Pancreas (tissue), 10 donors: ENCODE measurements at regions not wholly inside any gene's neighbourhood (a gene's known extent, or its start where the extent isn't known, plus 50 kb on each side); places are given as distances from the start of the nearest gene placed in this dataset.
A peak's percentile ranks its signal among the peaks of the same experiment; 100 is the strongest.

ENCODE experiments used
- ATAC-seq, 4 donors: fragments of 200-7000 bp; cut with Tn5 transposase; one replicate each; pipeline versions ENCODE4 v1.8.0 to v1.9.1; 2020; ENCODE audit warnings: mild to moderate bottlenecking in 4 of 4, moderate library complexity in 4 of 4
- DNase-seq, 6 donors: peaks; one replicate each; pipeline ENCODE4 v3.0.0-alpha.2; 2020
- FAIRE-seq: peaks from 2 replicates; lab custom pipeline; 2012; peaks lifted over from hg19 to GRCh38; lab: Jason Lieb, UNC
- H3K27ac ChIP-seq, 4 donors: fragments of 200-600 bp; sonication (generic); 1 replicate in 3 of 4; 2 replicates in 1 of 4; pipeline versions ENCODE4 v1.5.0 to v1.8.0; 2020
- H3K27me3 ChIP-seq, 4 donors: fragments of 200-600 bp; one replicate each; pipeline ENCODE4 v1.8.0; 2021
- H3K36me3 ChIP-seq, 3 donors: fragments of 200-600 bp; sonication (generic) in 1 of 3; one replicate each; pipeline versions ENCODE4 v1.5.0 to v1.8.0; 2020 to 2021
- H3K4me1 ChIP-seq, 3 donors: fragments of 200-600 bp; one replicate each; pipeline ENCODE4 v1.8.0; 2021
- H3K4me3 ChIP-seq, 4 donors: fragments of 200-600 bp; sonication (generic) in 2 of 4; one replicate each; pipeline versions ENCODE4 v1.5.0 to v1.8.0; 2020 to 2021
- H3K9me3 ChIP-seq, 4 donors: fragments of 200-600 bp; one replicate each; pipeline ENCODE4 v1.8.0; 2021
- CTCF ChIP-seq, 4 donors: fragments of 200-600 bp; sonication (generic) in 3 of 4; IDR thresholded peaks; one replicate each; pipeline versions ENCODE4 v1.5.0 to v1.8.0; 2021; ENCODE audit warnings: antibody characterized with exemption in 4 of 4
- WGBS, 2 donors: extraction: QIAGEN DNeasy Blood & Tissue Kit; methylation state at CpG; one replicate each; pipeline ENCODE4 v1.1.7; 2013; 5-methylcytosine and 5-hydroxymethylcytosine counted together
- intact Hi-C, 3 donors: fragments of 100-400 bp; cut with DNase I; formaldehyde crosslinking; loops; one replicate each; pipeline versions ENCODE4 v1.11.1 to v1.14.2; 2022
- donor health status: healthy with polysubstance abuse.
- donor health status: DM: no; HTN: no; CAD: no; lungs with moderate emphysema.
- donor health status: DM: no; HTN: no; CAD: no.
- donor health status: control.
- donor health status: control.
- donor health status: Bipolar disorder and iron deficiency.
- donor health status: DM: yes; HTN: yes; CAD: no.
- donor health status: DM: no; HTN: no; CAD: no.
- donor health status: DM: no; HTN: no; CAD: no.
- donor health status: DM: yes; HTN: yes; CAD: no.

DNA sequence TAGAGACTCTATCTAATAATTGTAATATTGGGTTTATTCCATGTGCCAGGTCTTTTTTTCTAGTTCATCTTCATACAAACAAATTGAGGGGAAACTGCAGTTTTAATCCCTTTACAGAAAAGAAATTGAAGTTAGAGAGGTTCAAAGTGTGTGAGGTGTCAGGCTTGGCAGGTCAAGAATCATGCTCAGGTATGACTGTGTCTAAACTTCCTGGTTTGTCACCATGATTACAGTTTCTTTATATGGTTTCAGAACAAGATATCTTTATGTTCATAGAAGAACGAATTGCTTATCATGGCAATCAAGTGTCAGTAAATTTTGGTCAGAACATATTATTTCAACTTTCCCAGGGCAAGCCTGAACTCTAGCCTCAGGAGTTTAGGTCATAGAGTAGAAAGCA is 460.4 kb downstream of the RAPGEF2 start:
- WGBS, 2 donors = 25 to 31% methylated on average over 1 of the region's 1 CpG
- ATAC-seq (peak; percentile 36 to 57 (median 43)), DNase-seq (no peak), FAIRE-seq (no peak)
- TF ChIP-seq CTCF (IDR thresholded peaks at IDR 0.05) = no peak
- intact Hi-C loops = no loop called here
- H3K4me3 ChIP-seq = no peak overlapping the region
- peaks cover 18 to 35% (median 20%) of the 10 kb centered on the region in 3 donors for H3K4me1 ChIP-seq
- peak overlapping the region in 3 of 4 donors; percentile 17 to 83 (median 79) for H3K27ac ChIP-seq
- H3K27me3 ChIP-seq = no peaks in the 10 kb centered on the region
- no peaks in the 10 kb centered on the region for H3K36me3 ChIP-seq
- H3K9me3 ChIP-seq = no peaks in the 10 kb centered on the region

DNA sequence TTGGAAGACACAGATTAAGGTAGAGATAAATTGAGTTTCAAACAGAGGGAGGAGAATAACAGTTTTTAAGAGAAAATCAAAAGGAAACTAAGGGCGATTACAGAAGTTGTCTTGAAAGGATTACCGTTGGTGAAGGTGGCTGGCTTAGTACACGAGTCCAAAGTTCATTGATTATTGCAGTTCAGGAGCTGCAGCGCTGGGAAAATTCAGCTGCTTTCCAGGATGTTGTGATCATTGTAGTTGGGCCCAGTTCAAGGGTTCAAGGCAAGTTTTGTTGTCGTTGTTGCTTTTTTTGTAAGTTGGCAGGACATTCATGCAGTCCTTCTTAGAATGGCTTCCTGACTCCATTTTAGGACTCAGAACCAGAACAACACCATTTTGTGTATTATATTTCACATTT is 461.7 kb downstream of the RAPGEF2 start:
- Histone ChIP-seq H3K4me3 (peak overlapping the region in 1 of 4 donors; percentile 2), H3K36me3 (no peaks in the 10 kb centered on the region), H3K27ac (peak overlapping the region; percentile 49 to 83 (median 66)), H3K4me1 (peaks cover 18 to 35% (median 20%) of the 10 kb centered on the region in 3 donors), H3K27me3 (no peaks in the 10 kb centered on the region), H3K9me3 (no peaks in the 10 kb centered on the region)
- intact Hi-C loops = no loop called here
- TF ChIP-seq CTCF (IDR thresholded peaks at IDR 0.05) = no peak
- DNase-seq (peak in 4 of 6 donors; percentile 43 to 80 (median 76)), ATAC-seq (peak; percentile 93 to 96 (median 94)), FAIRE-seq (no peak)
- 28 to 39% methylated on average over 5 of the region's 5 CpGs for WGBS, 2 donors

- peaks cover 18 to 35% (median 20%) of the 10 kb centered on the region in 3 donors for H3K4me1 ChIP-seq
- TF ChIP-seq CTCF (IDR thresholded peaks at IDR 0.05) = no peak
- 25 to 26% methylated on average over 1 of the region's 1 CpG for WGBS, 2 donors
- no peak overlapping the region for H3K4me3 ChIP-seq
- DNase-seq (no peak), FAIRE-seq (no peak), ATAC-seq (no peak)
- H3K27me3 ChIP-seq = no peaks in the 10 kb centered on the region
- intact Hi-C loops = no loop called here
- no peaks in the 10 kb centered on the region for H3K9me3 ChIP-seq
- H3K27ac ChIP-seq = peak overlapping the region in 1 of 4 donors; percentile 83
- no peaks in the 10 kb centered on the region for H3K36me3 ChIP-seq
Measured at GRCh38 chr4:159566786-159567185, 463.9 kb downstream of the RAPGEF2 start.

- Histone ChIP-seq H3K27me3 (no peaks in the 10 kb centered on the region), H3K4me1 (peaks cover 0 to 4% (median 0%) of the 10 kb centered on the region in 3 donors), H3K36me3 (no peaks in the 10 kb centered on the region), H3K27ac (no peak overlapping the region), H3K4me3 (no peak overlapping the region), H3K9me3 (no peaks in the 10 kb centered on the region)
- ATAC-seq (peak in 3 of 4 donors; percentile 19 to 53 (median 30)), FAIRE-seq (no peak), DNase-seq (no peak)
- 48 to 51% methylated on average over 2 of the region's 2 CpGs for WGBS, 2 donors
- no peak for TF ChIP-seq CTCF (IDR thresholded peaks at IDR 0.05)
- intact Hi-C loops = no loop called here
Measured at GRCh38 chr4:159577241-159577640, 474.4 kb downstream of the RAPGEF2 start.

GRCh38 chr4:159582685-159583084 is 479.8 kb downstream of the RAPGEF2 start:
- DNase-seq (no peak), ATAC-seq (peak in 3 of 4 donors; percentile 43 to 61 (median 53)), FAIRE-seq (no peak)
- Histone ChIP-seq H3K27me3 (no peaks in the 10 kb centered on the region), H3K27ac (no peak overlapping the region), H3K4me3 (no peak overlapping the region), H3K36me3 (no peaks in the 10 kb centered on the region), H3K4me1 (no peaks in the 10 kb centered on the region), H3K9me3 (no peaks in the 10 kb centered on the region)
- no peak for TF ChIP-seq CTCF (IDR thresholded peaks at IDR 0.05)
- intact Hi-C loops = no loop called here
